D721Med (cell line): ENCODE measurements at regions not wholly inside any gene's neighbourhood (a gene's known extent, or its start where the extent isn't known, plus 50 kb on each side); places are given as distances from the start of the nearest gene placed in this dataset.

Experiments used
- DNase-seq: peaks from one replicate; pipeline ENCODE4 v3.0.0; 2011; ENCODE audit warnings: low spot score; ENCODE audit not compliant: insufficient read length
- FAIRE-seq: peaks from 2 replicates; lab custom pipeline; 2011; peaks lifted over from hg19 to GRCh38; lab: Jason Lieb, UNC
- CTCF ChIP-seq: IDR thresholded peaks from 2 replicates; pipeline ENCODE4 v1.5.1; 2012; ENCODE audit warnings: mild to moderate bottlenecking, control low read depth; ENCODE audit not compliant: insufficient read depth; ENCODE audit errors: missing control alignments

DNA sequence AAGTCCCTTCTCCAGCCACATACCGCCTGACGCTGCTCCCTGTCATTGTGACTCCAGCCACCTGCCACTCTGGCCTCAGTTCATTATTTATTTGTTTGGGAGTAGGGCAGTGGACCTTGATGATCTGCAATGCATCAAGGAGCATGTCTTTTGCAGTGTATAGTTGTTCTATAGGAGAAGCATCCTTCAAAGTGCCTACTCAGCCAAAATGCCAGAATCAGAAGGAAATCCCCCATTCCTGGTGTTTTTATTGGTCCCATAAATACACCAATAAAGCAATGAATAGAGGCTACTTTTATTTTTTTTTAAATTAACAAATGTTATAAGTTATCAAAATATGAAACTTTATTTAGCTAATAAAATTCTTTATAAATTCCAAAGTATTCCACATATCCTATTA is 123.8 kb upstream of the NSMCE3 start:
- FAIRE-seq (no peak), DNase-seq (no peak)
- TF ChIP-seq CTCF = no peak

- no peak for TF ChIP-seq CTCF
- FAIRE-seq = no peak
- DNase-seq = no peak
Measured at GRCh38 chr15:29392358-29392757, 122.7 kb upstream of the NSMCE3 start.

DNA sequence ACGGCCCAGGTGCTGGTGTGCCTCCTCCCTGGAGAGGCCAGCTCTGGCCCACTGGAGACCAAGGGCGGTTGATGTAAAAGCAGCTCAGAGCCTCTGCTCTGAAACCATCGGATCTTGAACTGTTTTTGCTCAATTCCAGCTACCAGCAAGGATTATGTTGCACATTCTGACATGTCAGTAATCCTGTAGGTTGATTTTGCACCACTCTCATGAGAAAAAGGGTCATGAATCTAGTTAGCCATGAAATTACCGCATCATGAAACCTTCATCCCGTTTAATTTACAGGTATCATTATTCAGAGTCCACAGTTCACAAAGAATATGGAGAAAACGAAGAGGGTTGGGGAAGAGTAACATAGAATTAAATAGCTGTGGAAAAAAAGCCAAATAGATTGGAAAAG is 120.4 kb upstream of the NSMCE3 start:
- no peak for FAIRE-seq
- TF ChIP-seq CTCF = no peak
- no peak for DNase-seq

DNA sequence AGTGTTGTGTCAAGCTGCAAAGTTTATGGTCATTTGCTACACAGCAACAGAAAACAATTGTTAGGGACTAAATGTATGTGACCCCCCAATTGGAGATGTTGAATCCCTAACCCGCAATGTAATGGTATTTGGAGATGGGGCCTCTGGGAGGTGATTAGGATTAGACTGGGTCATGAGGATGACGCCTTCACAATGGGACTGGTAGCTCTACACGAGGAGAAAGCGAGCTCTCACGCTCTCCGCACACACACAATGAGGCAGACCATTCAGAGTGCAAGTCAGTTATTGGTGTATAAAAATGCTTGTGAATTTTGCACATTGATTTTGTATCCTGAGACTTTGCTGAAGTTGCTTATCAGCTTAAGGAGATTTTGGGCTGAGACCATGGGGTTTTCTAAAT is 116.9 kb upstream of the NSMCE3 start:
- FAIRE-seq (no peak), DNase-seq (no peak)
- TF ChIP-seq CTCF = no peak

- FAIRE-seq (no peak), DNase-seq (no peak)
- TF ChIP-seq CTCF = no peak
Measured at GRCh38 chr15:29383367-29383766, 113.7 kb upstream of the NSMCE3 start.

- no peak for FAIRE-seq
- DNase-seq = no peak
- no peak for TF ChIP-seq CTCF
Measured at GRCh38 chr15:29382862-29383261, 113.2 kb upstream of the NSMCE3 start.

DNA sequence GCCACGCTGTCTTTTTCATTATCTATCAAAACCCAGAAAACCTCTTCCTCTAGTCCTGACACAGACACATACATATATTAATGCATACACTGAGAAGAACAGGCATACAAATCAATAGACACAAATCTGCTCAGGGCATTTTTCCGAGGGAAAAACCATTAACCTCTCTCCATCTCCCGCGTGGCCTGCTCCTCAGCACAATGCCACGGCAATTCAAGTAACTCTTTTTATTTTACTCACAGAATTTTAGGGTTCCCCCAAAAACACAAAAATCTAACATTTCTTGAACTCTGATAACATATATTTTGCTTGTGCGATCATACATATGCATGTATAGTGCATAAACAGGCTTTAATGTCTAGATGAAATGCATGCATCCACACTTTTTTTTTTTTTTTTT is 110.8 kb upstream of the NSMCE3 start:
- TF ChIP-seq CTCF = no peak
- FAIRE-seq (no peak), DNase-seq (no peak)
